ENCODE measurements at regions not wholly inside any gene's neighbourhood (a gene's known extent, or its start where the extent isn't known, plus 50 kb on each side); places are given as distances from the start of the nearest gene placed in this dataset.

DNA sequence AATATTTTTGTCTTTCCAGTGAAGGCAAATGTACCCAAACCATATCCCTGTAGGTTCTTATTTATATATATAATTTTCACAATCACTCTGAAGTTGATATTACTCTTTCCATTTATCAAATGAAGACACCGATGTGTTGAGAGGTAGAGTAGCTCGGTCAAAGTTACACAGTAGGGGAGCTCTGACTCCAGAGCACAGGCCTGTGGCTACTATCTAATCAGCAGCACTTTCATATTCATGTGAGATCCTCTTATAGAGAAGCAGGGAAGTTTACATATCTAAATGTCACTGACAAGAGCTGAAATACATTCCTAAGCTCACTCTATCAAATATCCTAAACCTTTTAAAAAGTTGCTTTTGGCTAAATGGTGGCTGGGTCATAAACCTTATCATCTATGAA, 241.1 kb upstream of the B3GALT2 start:
- DNase-seq (ENCODE audit: low read depth, low spot score), result no peak

DNA sequence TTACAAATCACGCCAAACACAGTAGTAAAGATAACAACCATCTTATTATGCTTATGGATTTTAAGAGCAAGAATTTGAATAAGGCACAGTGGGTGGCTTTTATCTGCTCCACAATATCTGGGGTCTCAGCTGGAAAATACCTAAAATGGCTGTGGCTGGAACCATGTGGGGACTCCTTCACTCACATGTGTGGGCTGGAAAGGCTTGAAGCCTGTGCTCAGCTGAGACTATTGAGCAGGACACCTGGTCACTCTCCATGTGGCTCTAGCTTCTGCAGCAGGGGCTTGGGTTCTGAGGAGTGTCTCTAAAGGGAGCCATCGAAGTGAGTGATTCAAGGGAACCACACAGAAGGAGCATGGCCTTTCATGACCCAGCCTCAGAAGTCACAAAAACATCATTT, 239.6 kb upstream of the B3GALT2 start:
- DNase-seq (ENCODE audit: low read depth, low spot score), result no peak

DNA sequence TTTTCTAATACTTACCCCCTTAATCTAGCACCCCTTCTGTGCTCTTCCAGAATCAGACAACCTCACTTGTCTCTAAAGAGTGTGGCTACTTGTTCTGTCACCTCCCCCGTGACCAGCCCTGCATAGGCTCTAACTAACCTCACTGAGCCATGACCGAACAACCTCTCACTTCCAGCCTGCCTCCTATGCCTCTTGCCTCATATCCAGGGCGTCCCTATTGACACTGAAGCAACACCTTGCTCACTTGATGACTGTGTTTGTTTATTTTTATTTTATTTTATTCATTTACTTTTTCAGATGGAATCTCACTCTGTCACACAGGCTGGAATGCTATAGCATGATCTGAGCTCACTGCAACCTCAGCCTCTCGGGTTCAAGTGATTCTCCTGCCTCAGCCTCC, 235.1 kb upstream of the B3GALT2 start:
- no peak for DNase-seq (ENCODE audit: low read depth, low spot score)

DNA sequence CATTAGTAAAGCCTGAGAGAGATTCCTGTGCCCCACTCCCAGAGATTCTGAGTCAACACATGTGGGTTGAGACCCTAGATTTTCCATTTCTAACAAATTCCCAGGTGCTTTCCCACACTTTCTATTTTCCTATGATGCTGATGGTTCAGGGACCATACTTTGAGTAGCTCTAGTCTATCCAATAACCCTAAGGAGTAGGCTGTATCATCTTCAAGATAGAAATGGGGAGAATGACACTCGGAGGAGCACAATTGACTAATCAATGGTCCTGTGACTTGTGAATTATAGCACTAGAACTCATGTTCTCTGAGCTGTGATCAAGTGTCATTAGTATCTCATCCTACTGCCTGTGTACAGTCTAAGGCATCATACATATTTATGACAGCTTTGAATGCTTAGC, 232.9 kb upstream of the B3GALT2 start:
- DNase-seq (ENCODE audit: low read depth, low spot score), result no peak

DNA sequence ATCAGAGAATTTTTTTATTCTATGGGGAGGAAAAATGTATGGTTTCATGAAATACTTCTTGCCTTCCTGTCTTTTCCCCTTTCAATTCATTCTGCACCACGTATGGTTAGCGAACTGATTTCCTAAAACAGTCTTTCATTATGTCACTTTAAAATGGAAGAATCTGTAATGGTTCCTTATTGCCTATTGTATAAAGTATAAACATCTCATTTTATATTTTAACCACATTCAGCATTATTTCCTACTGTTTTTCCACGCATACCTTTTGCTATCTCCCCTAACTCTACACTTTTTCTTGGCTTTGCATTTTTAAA, 232.3 kb upstream of the B3GALT2 start:
- DNase-seq (ENCODE audit: low read depth, low spot score), result no peak

DNA sequence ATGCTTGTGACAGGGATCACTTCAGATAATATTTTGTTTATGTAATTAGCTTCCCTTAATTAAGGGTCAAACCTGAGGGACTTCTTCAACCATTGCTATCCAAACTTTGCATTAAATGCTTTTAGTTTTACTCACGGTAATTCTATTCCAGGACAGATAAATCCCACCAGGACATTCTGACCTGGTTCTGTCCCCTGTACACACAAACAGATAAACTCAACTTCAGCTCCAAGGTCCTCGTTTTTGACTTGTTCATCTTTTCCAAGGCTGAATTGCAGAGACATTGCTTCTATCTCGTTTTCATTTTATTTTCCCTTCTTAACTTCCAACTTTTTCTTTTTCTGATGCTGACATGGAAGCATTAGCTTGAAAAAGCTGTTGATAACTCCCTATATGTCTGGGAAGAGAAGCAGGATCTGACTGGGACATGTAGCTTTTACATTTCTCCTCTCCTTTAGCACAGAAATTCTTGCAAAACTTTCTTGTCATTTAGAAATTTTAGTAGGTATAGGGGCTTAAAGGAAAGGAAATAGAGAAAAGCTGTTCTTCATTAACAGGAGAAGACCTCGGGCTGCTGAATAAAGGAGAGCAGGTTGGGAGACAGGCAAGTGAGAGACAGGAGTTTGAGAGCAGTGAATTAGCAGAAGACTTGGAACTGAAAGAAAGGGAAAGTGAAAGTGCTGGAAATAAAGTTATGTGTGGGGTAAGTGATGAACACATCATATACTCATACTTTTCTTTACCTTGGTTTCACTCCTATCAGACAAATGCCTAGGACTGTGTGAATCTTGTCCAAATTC, 231.7 kb upstream of the B3GALT2 start:
- DNase-seq (ENCODE audit: low read depth, low spot score), result no peak

DNA sequence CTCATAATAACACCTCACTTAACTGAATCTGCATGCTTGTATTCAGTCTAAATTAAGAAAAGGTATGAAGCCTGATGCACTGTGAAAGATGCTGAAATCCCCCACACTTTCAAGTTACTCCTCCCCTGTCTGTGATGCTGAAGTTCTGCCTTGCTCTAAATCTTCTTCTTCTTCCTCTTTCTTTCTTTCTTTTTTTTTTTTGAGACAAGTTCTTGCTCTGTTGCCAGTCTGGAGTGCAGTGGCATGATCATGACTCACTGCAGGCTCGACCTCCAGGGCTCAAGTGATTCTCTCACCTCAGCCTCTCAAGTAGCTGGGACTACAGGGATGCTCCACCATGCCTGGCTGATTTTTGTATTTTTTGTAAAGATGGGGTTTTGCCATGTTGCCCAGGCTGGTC, 231.0 kb upstream of the B3GALT2 start:
- DNase-seq (ENCODE audit: low read depth, low spot score), result no peak

DNA sequence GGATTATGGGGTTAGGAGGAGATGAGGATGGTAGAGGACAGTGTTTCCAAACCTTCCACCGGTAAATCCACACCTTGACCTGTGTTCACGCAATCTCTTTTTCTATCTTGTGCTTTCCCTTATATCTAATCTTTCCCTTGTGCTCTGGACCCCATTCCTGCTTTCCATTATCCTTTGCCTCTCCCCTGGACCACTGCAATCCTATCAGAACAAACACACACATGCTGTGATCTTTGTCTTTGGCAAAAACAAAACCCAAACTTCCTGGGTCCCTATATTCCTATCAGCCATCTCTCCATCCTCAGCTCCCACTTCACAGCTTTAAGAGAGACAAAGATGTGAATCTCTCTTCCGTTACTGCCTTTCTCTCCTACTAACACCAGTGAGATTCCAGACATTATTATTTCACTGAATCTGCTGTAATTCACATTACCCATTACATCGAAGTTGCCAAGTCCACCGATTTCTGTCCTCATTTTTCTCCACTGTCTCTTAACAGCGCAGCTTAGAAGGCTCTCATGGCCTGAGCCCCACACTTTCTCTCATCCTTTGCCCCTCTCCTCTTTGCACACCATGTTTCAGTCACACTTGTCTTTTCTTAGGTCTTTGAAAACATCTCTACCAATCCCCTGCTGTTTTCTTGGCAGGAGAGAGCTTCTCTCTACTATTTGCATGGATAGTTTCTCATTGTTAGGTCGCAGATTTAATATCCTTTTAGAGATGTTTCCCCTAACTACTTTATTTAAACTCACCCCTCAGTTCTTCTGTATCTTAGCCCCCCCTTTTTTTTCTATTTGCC, 230.0 kb upstream of the B3GALT2 start:
- DNase-seq (ENCODE audit: low read depth, low spot score), result no peak

DNA sequence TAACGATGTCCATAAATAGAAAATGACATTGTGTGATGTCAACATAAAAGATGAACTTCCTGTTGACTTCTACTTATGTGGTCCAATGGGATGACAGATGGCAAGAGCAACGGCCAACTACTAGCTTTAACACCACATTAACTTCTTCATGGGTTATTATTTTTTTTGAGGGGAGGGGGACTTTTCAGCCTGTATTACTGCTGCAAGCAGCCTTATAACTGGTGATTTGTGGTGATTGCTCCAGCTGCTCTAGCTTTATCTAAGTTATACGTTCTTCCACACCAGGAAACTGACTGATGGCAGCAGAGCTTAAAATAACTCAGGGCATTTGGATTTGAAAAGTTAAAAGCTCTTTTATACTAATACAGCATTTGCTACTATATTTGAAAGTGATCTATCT, 228.8 kb upstream of the B3GALT2 start:
- DNase-seq (ENCODE audit: low read depth, low spot score), result no peak

DNA sequence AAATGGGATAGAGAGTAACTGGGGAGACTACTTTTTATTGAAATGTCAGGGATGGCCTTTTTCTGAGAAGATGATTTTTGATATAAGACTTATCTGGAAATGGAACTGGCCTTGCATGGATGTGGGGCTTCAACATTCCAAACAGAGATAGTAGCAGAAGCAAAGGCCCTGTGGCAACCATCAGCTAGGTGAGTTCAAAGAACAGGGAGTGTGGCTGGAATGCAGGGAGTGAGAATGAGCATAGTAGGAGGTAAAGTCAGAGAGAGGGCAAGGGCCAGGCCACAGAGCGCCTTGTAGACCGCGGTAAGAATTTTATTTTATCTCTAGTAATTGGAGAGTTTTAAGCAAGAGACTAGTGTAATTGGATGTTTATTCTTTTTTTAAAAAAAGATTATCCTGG, 227.0 kb upstream of the B3GALT2 start:
- no peak for DNase-seq (ENCODE audit: low read depth, low spot score)

DNA sequence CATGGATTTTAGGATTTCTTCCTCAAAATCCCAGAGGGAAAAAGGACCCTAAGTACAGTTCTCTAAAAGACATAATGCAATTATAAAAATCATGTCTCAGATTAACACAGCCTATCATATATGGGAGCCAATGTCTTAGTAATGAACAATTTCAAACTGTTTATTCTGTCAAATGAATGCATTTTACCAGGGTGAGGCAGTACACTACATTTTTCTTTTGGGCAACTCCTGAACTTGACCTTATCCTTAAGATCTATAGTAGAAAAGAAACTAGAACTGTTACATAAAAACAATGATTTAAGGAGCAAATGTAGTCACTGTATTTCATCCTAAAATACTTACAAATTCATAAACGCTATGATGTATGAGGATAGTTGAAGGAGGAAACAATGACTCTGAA, 226.3 kb upstream of the B3GALT2 start:
- no peak for DNase-seq (ENCODE audit: low read depth, low spot score)

DNA sequence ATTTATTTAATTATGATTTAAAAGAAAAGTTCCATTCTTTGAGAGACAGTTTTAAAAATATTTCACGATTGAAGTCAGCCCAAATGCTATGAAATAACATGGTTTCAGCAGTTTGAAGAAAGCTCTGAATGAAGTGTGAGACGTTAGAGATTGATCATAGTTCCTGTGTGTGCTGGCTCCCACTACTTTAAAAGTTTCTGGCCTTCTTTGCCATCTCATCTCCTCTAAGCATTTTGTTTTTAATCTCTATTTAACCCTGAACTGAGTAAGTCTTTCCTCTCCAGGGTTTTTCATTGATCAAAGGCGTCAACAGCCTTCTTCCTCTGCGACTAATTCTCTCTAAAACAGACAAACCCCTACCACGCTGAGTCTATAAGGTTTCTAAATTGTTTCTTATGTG, 225.3 kb upstream of the B3GALT2 start:
- DNase-seq (ENCODE audit: low read depth, low spot score), result no peak

DNA sequence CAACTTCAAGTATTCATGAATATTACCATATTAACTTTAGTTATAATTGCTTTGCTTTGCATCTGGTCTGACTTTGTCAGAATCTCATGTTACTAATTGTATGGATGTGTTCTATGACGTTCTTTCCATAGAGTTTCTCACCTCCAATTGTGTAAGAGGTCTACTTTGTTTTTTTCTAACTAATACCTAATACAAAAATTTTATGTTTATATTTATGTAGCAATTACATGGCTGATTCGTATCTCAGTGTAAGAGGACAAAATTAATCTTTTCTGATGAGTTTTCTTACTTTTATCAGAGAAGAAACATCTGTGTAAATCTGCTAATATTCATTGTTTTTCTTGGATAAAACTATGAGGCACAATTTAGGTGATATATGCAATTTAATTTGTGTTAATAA, 224.8 kb upstream of the B3GALT2 start:
- DNase-seq (ENCODE audit: low read depth, low spot score), result no peak

DNA sequence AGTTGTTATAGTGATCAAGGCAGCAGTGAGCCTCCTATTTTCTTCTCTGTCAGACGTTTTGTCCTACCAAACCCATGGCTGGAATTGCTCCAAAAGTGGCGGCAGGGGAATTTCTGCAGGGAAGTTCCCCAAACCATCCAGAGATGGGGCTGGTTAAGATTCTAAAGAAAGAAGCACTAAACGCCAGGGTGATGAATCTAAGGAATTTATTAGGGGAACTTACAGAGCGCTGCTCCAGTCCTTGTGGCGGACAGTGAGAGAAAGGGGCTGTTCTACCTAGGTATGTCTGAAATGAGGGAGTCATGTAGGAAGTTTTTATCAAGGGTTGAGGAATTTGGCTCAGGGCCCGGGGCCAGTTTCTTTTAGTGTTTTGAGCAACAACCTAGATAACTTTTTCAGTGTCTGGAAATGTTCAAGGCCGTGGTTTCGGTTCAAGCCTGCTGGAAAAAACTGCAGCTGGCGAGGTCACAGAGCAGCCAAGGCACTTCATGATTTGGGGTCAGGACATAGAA, 222.4 kb upstream of the B3GALT2 start:
- no peak for DNase-seq (ENCODE audit: low read depth, low spot score)

DNA sequence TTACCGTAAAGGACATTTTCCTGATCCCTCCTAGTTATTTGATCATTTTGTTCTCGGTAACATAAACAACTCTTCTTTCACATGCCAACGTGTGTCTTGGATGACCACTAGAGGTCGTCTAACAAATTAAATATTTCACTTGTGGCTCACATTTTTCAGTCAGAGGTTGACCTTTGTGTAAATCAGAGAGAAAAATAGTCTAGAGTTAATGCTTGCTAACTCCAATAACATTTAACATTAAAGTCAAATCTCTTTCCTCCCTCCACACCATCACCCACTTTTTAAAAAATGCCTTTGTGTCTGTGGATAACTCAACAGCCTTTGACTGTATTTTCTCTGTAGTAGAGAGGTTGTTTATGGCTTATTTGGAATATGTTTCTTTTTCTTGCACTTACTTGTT, 220.5 kb upstream of the B3GALT2 start:
- DNase-seq (ENCODE audit: low read depth, low spot score), result no peak

DNA sequence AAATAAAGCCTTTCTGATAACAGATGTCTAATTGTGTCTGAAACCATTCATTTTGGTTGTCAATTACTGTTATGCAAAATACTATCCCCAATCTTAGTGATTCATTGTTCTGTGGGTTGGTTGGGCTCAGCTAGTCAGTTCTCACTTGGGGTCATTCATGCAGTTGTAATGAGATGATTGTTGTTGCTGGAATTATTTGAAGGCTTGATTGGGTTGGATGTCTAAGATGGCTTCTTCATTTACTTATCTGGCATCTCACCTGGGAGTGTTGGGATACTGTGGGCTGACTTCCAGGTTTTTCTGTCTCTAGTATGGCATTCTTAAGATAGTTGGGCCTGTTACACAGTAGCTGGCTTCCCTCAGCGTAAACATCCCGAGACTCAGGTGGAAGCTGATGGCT, 217.8 kb upstream of the B3GALT2 start:
- DNase-seq (ENCODE audit: low read depth, low spot score), result no peak

DNA sequence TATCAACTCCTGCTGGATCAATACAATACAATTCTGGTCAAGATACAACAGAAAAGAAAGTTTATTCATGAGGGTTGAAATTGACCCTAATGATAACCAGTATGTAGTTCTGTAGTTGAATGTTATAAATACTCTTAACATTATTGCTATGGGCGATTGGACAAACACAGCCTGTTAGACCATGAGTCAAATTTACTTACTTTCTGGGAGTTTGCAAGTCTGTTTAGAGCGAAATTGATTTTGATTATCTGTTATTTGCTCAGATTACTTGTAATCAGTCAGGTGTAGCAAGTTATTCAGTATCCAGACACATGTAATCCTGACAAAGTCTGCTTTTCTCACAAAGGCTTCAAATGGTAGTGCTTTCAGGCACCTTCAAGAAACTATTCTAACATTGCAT, 216.6 kb upstream of the B3GALT2 start:
- no peak for DNase-seq (ENCODE audit: low read depth, low spot score)

DNA sequence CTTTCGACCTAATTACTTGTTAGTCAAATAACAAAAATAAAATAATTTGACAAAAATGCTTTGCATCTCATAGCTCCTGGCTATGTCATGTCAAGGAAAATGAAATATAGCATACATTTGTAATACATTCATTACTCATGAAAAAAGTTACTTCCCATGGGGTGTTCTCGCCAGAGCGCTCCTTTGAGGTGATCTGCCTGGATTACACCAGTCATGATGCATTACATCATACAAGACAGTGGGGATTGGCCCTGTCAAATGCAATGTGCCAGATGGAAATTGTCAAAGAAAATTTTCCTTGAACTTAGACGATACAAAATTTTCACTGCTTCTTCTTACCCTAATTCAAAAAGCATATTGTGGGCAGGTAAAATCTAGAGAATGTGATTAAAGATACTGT, 215.6 kb upstream of the B3GALT2 start:
- no peak for DNase-seq (ENCODE audit: low read depth, low spot score)

DNA sequence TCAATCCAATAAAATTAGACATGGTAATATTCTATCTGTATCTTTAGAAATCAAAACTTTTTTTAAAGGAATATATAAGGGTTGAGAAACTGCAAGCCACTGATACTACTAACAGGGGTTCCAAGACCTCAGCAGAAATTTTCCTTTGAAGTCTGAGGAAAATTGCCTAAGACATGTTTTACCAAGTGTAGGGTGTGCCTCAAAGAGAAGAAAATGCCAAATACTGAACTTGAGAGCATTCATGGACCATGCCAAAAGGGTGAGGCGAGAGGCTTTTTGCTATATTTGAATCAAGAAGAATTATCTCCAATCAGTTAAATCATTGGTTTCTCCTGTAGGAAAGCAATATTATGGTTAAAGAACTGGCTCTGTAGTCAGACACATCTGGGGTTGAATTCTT, 207.9 kb upstream of the B3GALT2 start:
- no peak for DNase-seq (ENCODE audit: low read depth, low spot score)

DNA sequence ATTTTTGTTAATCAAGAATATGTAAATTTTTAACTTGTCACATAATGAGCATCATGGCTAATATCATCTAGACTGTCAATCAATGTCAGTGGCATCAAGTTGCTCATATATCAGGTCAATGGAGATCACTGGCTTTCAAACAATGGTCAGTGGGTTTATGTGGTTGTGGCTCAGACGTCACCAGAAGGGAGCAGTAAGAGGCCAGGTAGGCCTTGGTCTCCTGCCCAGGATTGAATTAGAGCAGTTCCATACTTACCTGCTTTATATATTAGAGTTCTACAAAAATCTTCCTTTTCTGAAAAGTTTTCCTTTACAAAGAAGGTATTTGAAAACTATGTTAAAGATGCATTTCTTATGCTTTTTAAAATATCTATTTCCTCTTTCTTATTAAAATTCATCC, 206.3 kb upstream of the B3GALT2 start:
- DNase-seq (ENCODE audit: low read depth, low spot score), result no peak

DNA sequence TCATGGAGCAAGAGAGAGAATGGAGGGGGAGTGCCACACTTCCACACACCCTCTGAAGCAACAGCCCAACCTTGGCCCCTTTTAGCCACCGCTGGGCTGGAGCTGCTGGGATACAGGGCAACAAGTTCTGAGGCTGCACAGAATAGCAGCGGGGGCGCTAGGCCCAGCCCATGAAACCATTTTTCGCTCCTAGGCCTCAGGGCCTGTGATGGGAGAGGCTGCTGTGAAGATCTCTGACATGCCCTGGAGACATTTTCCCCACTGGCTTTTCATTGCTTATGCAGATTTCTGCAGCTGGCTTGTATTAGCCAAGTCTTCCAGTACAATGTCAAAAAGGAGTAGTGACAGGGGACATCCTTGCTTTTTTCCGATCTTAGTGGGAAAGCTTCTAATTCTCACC, 202.3 kb upstream of the B3GALT2 start:
- no peak for DNase-seq (ENCODE audit: low read depth, low spot score)

DNA sequence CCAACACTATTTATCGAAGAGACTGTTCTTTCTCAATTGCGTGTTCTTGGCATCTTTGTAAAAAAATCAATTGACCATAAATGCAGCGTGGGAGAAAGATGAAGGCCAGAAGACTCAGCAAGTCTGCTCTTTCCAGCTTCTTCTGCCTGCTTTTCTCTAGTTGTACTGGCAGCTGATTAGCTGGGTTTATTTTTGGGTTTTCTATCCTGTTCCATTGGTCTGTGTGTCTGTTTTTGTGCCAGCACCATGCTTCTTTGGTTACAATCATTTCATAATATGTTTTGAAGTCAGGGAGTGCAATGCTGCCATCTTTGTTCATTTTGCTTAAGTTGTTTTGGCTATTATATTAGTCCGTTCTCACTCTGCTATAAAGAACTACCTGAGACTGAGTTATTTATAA, 201.8 kb upstream of the B3GALT2 start:
- DNase-seq (ENCODE audit: low read depth, low spot score), result no peak

DNA sequence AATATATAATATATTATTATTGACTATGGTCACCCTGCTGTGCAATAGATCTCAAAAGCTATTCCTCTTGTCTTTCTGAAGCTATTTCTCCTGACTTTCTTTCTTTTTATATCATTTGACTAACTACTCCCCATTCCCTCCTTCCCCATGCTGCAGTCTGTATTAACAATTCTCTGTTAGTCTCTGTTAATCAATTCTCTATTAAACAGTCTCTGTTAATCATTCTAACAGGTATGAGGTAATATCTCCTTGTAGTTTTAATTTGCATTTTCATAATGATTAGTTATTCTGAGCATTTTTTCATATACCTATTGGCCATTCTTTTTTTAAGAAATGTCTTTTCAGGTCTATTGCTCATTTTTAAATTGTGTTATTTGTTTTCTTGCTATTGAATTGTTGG, 201.0 kb upstream of the B3GALT2 start:
- no peak for DNase-seq (ENCODE audit: low read depth, low spot score)
